Stimulated activated CD4-positive, alpha-beta T cell treated with anti-CD3 and anti-CD28 coated beads, Interleukin-1b, Interleukin-23, amount 100 ng/mL, for 4 hours (primary cell): ENCODE measurements at regions not wholly inside any gene's neighbourhood (a gene's known extent, or its start where the extent isn't known, plus 50 kb on each side); places are given as distances from the start of the nearest gene placed in this dataset.

Source experiments
- DNase-seq, 2 donors: peaks; one replicate each; pipeline ENCODE4 v3.0.0-alpha.2; 2020; ENCODE audit warnings: low read depth in 2 of 2

DNA sequence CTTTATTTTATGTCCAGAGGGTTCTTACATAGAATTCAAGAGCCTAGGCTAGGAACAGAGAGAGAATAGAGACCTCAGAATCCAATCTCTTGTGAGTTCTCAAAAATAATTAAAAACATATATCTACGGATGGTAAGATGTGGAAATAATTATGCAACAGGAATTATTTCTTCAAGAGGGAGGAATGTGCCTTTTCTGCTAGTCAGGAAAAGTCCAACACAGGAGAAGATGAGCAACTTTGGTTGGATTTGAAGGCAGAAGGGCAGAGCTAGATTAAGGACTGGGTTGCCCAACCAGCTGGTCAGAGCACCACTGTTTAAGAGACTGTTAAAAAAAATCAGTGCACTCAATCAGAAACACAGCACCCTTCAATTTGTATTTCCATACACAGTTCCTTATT lies 365.5 kb downstream of the ETNK1 start:
- DNase-seq, result no peak

DNA sequence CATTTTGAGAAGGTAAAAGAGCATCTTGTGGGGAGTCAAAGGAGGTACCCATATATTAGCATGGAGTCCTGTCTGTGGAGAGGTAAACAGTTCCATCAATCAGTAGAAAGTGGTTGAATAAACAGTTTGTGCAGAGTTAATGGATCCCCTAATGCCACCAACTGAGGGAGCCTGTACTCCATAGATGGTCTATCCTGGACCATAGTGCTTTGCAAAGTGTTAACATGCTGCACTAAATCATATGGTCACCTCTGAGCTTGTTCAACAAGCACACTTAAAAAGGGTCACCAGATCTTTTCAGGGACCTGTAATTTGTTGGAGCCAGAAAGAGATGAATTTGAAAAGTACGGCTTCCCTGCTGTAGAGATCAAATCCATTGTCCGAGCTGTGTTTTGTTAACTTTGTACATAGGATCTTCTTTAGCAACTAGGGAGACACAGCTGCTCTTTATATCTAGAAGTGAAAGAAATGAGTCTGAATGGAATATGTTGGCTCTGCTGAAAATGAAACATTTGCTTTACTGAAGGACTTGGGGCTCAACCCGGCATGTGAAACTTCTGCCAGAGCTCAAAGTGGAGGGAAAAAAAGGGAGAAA lies 366.4 kb downstream of the ETNK1 start:
- no peak for DNase-seq

DNA sequence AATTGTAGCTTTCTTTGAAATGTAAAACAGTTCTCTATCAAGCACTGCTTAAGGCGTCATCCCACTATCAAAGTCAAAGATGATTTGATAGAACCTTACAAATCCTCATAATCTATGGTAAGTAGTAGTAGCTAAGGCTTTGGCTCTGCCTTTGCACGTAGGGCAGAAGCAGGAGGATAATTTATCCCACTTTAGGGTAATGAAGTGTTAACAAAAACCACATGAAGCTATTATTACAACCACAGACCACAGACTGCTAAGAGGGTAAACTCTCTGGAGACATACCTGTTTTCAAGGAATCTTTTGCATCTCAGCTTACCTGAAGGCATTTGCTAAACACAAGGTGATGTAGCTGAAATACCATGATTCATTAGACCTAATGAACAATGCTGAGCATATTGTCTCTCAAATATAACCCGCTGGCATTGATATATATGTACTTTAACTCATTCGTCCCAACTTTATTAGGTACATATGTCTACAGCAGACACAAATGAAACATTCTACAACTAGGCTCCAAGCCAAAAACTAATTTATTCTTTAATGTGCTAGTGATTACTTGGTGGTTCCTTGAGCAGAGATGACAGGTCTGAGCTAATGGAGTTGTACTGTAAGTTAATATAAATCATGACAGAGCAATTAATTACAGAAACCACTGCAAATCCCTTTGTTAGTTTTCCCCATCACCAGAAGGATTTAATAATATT lies 368.8 kb downstream of the ETNK1 start:
- DNase-seq, result no peak

DNA sequence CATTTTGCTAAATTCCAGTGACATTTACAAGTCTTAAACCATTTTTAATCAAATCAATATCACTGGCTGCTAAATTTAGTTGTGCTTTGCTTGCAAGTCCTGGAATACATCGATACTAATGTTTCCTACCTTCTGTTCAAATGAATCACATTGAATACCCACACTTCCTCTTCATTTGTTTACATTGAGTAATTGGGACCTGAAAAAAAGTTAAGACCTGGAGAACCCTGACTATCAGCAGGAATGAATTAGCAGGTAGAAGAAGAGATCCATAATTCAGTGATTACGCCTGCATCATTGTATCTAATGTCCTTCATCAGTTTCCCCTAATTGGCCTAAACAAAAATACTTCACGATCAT lies 369.3 kb downstream of the ETNK1 start:
- DNase-seq, result no peak

DNA sequence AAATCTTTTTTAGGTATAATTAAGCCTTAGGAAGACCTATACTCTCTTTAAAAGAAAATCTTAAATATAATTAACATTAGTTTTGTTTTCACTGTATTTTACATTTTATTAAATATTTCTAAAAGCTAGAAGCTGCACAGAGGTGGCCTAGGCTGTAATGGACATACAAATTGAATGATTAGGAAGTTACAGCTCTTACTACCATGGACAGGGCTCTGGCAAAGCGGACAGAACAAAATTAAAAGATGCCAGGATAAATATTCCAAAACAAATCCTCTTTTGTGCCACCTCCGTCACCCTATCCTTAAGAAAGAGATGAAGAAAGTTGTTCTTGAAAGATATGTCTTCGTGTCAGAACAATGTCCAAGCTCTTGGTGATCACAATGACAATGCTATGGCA lies 376.5 kb downstream of the ETNK1 start:
- no peak for DNase-seq

DNA sequence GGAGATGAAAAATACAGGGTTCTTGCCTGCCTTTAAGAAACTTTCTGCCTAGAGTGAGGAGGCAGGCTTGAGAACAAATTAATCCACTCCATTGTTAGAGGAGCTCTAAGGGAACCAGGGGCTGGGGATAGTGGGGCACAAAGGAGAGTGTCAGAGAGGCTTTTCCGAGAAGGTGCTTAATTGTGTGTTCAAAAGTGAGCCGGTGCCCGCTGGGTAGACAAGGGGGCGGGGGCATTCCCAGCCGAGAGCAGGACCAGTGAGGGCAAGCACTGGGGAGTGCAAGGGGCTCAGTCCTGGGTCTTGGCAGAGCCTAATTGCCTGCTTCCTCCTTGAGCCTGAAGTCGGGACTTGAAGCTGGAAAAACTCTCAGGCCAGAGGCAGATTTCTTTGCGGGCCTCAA lies 377.4 kb downstream of the ETNK1 start:
- no peak for DNase-seq

DNA sequence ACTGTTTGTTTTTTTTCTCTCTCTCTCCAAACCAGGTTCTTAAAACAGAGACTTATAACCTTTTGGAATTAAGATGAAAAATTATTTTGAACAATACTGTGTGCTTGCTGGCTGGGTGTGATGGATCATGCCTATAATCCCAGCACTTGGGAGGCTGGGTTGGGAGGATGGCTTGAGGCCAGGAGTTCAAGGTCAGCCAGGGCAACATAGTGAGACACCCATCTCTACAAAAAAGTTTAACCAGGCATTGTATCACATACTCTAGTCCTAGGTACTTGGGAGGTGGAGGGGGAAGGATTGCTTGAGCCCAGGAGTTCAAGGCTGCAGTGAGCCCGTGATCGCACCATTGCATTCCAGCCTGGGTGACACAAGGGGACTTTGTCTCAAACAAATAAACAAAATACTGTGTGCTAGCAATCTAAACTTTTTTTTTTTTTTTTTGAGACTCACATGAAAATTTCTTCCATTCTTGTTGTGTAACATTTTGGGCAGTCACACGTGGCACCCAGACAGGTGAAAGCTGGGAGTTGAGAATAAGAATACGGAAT lies 379.6 kb downstream of the ETNK1 start:
- DNase-seq, result no peak

DNA sequence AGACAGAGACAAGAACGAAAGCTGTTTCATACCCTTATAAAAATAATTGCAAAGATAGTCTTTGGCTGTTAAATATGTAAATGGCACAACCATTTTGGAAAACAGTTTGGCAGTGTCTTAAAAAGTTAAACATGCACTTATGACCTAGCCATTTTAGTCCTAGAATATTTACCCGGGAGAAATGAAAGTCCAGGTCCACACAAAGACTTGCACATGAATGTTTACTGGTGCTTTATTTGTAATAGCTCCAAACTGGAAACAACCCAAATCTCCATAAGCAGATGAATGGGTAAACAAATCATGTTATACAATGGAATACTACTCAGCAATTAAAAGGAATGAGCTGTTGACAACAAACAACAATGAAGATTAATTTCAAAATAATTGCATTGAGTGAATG lies 380.4 kb downstream of the ETNK1 start:
- DNase-seq, result no peak

DNA sequence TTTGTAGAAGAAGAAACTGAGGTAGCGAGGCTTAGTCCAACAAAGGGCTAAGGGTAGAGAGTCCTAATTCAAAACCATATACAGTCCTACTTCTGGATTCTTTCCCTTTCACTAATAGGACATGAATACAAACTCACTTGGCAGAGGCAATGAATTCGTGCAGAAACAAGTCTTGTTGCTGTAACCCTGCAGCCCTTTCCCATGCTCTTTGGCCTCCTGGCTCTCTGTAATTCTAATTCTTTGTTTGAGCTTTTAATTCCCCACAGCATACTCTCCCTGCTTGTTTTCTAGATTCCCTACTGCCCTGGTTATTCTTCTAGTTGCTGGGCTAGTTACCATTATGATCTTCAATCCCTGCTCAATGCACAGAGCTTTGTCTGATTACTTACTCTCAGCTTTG lies 381.4 kb downstream of the ETNK1 start:
- no peak for DNase-seq

DNA sequence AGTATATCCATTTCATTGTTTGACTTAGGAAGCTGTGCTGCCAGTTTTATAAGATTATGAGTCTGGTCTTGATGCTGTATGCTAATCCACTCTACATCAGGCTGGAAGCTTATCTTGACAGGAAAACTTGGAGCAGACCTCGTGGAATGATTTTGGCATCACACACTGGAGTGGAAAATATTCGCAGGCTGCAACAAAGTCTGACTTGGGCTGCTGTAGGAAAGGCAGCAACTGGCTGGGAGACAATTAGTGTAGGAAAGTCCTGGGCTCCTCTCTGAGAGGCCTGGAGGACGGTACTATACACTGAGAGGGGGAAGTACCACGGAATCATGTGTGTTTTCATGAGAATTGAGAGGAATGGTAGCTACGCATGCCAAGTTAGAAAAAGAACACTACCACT lies 383.7 kb downstream of the ETNK1 start:
- DNase-seq, result no peak

DNA sequence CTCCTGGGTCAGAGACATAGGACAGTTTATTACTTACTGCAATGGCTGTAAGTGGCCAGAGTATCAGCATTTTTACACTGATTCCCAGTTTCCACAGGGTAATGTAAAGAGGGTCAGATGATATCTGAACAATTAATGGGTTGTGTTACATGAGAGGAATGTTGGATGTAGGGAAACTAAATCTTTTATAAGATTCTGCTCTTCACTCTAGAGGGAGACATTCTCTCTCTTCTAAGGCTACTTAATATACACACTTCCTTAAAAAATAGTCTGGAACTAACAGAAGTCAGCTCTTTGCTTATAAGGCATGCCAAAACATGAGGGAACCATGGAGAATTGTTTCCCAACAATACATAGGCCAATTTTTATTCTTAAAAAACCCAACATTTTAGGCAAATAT lies 389.8 kb downstream of the ETNK1 start:
- DNase-seq, result no peak

DNA sequence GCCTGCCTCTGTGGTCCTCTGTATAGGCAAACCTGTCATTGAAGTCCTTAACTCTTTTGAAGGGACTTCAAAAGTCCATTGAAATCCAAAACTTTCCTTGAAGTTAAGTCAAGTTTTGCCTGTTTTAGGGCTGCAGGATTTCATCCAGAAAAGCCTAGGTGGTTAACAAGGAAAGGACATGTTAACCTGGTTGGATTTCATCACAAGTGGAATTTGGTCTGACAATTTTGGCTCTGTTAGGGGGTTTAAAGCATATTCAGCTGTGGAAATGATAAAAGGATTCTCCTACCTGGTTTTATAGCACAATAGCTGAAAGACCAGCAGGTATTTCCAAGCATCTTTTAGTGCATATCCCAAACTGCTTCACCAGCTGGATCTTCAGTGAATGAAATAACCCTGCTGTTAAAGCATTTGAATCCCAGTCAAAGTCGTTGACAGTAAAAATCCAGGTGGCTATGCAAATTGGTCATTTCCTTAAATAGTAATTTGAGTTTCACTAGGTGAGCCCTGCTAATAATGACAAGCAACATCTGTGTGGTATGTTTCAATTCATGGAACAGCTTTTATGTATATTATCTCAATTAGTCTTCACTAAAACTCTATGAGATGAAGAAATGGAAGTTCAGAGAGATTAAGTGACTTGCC lies 400.5 kb downstream of the ETNK1 start:
- no peak for DNase-seq

DNA sequence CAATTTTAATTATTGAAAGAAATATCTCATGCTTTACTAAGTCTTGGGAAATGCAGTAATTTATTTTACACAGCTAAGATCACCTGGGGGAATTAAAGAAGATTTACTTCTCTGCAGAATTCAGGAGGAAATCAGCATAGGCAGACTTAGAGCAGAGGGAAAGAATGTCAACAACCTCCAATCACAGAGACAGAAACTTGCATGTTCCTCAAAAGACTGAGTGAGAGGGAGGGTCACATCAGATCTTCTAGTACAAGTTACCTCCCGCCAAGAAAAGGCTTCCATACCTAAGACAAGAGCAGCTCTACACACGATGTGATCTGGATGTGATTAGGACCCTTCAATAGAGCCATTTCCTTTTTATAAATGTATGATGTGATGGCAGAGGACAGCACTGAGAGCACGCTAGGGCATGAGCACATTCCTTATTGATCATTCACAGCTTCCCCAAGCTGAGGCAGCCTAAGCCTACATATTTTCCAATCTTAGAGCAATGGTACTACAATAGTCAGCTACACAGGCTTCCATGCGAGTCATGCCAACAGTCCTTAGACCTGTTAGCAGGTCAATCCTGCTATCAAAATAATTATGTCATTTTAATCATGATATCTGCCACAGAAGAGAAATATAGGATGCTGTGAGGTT lies 403.3 kb downstream of the ETNK1 start:
- no peak for DNase-seq

DNA sequence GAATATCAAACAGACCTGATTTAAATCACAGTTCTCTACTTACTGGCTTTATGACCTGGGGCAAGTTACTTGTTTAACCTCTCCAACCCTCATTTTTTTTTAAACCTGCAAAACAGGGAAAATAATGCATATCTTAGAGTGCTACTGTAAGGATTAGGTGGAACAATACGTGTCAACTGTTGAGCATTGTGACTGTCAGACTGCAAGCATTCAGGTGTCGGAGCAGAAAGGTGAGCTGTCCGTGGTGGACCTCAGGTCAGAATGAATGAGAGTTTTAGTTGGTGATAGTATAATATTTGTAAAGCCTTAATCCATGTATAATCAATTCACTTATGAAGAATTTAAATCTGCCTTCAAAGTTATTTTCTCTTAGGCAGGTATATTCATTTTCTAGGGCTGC lies 404.2 kb downstream of the ETNK1 start:
- DNase-seq, result no peak

DNA sequence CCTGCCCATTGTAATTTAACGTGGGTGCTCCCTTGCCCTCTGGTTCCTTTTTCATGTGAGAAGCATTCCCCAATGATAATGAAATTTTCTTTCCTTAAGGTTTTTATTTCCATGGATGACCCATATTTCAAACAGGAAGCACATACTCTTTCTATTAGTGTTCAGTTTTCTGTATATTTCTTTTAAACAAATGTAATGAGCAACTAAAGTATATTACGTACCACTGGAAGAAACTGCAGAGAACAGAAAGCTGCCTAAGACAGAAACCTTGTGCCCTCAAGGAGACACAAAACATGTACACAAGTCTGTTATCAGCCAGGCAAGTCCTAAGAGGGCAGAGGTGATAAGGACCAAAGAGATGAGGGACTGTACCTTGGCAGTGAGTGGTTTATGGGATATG lies 414.9 kb downstream of the ETNK1 start:
- no peak for DNase-seq

DNA sequence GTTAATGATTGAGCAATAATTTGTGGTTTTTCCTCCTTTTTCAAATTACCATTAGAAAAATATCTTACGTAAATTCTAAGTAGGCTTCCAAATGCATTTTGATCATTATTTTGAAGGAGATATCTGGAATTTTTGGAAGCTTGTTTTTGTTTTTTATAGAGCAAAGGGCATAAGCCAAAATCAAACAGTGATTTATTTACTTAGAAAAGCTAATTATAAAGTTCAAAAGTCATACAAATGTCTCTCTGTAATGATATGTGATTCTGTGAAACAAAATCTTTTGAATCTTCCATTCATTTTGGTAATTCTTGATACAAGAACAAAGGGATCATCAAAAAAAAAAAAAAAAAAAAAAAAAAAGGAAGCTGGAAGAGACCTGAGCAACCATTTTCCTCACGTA lies 416.8 kb downstream of the ETNK1 start:
- no peak for DNase-seq

DNA sequence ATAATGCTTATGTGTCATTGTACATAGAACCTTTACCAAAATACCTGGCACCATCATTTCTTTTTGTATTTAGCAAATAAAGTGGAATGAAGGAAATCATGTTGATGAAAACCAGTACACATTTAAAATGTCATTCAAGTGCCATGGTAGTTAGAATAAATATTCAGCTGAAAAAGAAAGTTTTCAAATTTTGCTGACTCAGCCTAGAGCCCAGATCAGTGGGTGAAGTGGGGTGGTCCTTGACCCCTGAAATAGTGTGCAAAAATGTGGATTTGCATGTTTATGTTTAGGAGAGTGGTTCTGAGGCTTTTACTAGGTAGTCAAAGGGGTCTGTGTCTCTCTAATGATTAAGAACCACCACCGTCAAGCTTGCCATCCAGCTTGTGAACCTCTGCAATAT lies 418.7 kb downstream of the ETNK1 start:
- DNase-seq, result no peak

DNA sequence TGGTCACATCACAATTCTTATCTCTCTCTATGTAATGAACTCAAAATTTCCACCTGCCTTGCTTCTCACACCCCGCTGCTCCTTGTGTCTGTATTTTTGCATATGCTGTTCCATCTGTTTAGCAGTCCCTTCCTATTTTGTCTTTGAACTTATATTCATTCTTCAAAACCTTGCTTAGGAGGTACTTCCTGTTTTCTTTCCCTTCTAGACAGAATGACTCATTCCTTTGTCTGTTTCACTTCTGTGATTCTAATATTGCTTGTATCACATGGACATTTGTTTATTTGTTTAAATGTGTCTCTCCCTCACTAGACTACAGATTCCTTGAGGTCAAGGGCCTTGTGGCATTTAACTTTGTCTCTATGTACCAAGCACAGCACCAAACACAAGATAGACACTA lies 424.2 kb downstream of the ETNK1 start:
- DNase-seq, result no peak

DNA sequence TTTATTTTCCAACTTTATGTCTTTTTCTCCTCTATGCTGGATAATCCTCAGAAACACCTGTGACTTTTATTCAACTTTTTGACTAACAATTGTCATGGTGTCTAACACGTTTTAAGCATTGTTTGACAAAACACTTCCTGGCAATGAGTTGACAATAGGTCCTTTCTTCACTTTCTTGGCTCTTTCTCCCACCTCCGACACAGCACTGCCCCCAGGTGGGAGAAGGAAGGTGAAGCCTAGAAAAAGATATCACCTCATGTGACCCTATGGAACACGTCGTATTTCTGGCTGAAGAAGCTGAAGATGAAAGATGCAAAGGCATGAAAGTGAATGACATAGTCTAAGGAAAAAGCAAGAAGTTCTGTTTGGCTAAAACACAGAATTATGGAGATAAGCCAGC lies 430.0 kb downstream of the ETNK1 start:
- no peak for DNase-seq

DNA sequence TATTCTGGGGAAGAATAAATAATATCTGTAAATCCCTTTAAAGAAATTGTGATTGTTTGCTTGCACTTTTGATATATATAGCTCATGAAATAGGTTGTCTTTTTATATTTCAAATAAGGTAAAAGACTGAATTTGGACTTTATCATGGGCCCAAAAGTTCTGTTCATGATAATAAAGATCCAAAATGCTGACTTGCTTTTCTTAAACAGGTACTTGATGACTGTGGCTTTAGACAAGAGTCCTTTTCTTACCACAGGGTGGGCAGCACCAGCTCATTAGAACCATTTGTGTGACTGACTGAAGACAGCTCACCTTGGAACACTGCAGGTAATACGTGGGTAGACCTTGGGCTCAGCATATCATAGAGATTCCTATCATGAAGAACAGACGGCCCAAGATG lies 432.6 kb downstream of the ETNK1 start:
- no peak for DNase-seq

DNA sequence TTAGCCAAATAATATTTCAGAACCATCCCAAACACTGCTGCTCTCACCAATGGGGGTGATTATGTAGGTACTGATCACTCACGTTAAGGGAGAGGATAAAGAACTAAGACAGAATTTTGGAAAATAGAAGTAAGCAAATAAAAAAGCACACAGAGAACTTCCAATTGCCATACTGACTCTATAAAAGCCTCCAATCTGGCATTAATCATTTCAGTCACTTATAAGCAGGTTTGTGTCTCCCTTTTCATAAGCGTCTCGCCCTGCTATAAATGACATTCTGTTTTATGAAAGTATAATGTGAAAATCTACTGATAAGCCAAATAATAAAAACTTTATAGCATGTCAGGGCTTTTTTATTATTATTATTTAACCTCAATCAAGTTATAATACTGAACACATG lies 435.2 kb downstream of the ETNK1 start:
- DNase-seq, result no peak

DNA sequence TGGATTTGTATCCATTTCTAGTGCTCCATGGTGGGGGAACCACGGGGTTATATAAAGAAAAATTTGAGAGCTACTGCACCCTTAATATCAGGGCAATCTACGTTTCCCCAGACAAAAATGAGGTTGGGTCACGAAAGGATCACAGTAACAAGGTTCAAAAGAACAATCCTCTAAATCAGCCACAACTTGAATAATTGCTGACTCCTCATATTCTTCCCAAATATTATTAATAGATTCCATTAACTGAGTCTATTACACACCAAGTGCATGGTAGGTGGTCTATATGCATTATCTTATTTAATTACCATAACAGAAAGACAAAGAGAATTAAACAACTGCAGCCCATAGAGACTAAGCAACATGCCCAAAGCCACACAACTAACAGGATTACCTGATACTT lies 438.2 kb downstream of the ETNK1 start:
- DNase-seq, result no peak

DNA sequence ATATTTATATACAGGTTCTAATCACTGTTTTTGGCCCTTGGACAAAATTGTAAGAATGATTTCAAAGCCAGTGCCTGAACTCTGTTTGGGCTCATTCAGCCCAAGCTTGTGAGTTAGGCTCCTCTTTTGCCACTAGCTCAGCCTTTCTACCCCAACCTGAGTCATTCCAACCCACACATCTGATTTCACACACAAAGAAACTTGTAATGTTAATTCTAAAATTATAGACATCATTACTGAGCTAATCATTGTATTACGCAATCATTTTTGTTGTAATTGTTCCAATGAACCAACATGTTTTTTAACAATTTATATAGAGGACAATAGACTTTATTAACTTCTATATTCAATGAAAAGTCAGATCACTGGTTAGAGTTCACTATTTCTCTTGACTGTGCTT lies 441.1 kb downstream of the ETNK1 start:
- no peak for DNase-seq
